H1 (cell line): ENCODE measurements at regions not wholly inside any gene's neighbourhood (a gene's known extent, or its start where the extent isn't known, plus 50 kb on each side); places are given as distances from the start of the nearest gene placed in this dataset.

Source experiments
- CTCF ChIA-PET: fragments of 300-600 bp; sonication (Branson Sonifier 250); formaldehyde crosslinking; loops from one replicate; lab custom pipeline; 2021; ENCODE audit not compliant: partially characterized antibody; lab: Charles Lee
- POLR2A ChIA-PET: fragments of 300-600 bp; sonication (Branson Sonifier 250); formaldehyde crosslinking; loops from one replicate; lab custom pipeline; 2021; ENCODE audit warnings: inconsistent platforms; ENCODE audit not compliant: partially characterized antibody; lab: Charles Lee
- DNase-seq, 2 experiments: peaks; one replicate each; pipeline versions ENCODE4 v3.0.0 to v3.0.0-alpha.2; 2010 to 2022; ENCODE audit warnings: low spot score in 2 of 2, low read depth in 1 of 2, mixed read lengths in 1 of 2
- FAIRE-seq: peaks from 2 replicates; lab custom pipeline; 2011; peaks lifted over from hg19 to GRCh38; lab: Jason Lieb, UNC
- H2AFZ ChIP-seq: 2 replicates; pipeline ENCODE4 v1.8.1; 2012; ENCODE audit warnings: low read length, inconsistent platforms
- H2AK5ac ChIP-seq: 2 replicates; pipeline ENCODE4 v1.6.1; 2013; ENCODE audit warnings: low read depth, low read length
- H2BK120ac ChIP-seq: replicated peaks from 2 replicates; pipeline ENCODE3; 2013; ENCODE audit warnings: low read depth, low read length, inconsistent platforms
- H2BK12ac ChIP-seq: 2 replicates; pipeline ENCODE4 v1.6.1; 2013; ENCODE audit warnings: low read depth, low read length
- H2BK15ac ChIP-seq: 2 replicates; pipeline ENCODE4 v1.6.1; 2013; ENCODE audit warnings: low read length
- H2BK20ac ChIP-seq: 2 replicates; pipeline ENCODE4 v1.6.1; 2013; ENCODE audit warnings: low read length
- H2BK5ac ChIP-seq: 2 replicates; pipeline ENCODE4 v1.6.1; 2013; ENCODE audit warnings: low read depth, low read length
- H3K14ac ChIP-seq: 2 replicates; pipeline ENCODE4 v1.6.1; 2013; ENCODE audit warnings: inconsistent platforms; ENCODE audit not compliant: insufficient read length
- H3K18ac ChIP-seq: 2 replicates; pipeline ENCODE4 v1.6.1; 2013; ENCODE audit warnings: low read length; ENCODE audit errors: extremely low read depth
- H3K23ac ChIP-seq: 2 replicates; pipeline ENCODE4 v1.6.1; 2013; ENCODE audit warnings: inconsistent platforms; ENCODE audit not compliant: insufficient read length
- H3K23me2 ChIP-seq: 2 replicates; pipeline ENCODE4 v1.6.1; 2013; ENCODE audit warnings: low read depth, low read length
- H3K27ac ChIP-seq: 2 replicates; pipeline ENCODE4 v1.6.1; 2011; ENCODE audit warnings: low read depth, low read length, inconsistent platforms
- H3K27me3 ChIP-seq, 4 experiments: replicated peaks in 1 of 4; 1 replicate in 1 of 4; 2 replicates in 3 of 4; pipeline versions ENCODE4 v1.6.1 to v1.8.1; 2011 to 2013; ENCODE audit warnings: low read length in 3 of 4, mild to moderate bottlenecking in 3 of 4, inconsistent platforms in 2 of 4, mixed read lengths in 2 of 4, moderate library complexity in 1 of 4; ENCODE audit not compliant: control insufficient read depth in 3 of 4, insufficient read depth in 3 of 4; ENCODE audit errors: extremely low read depth in 1 of 4
- H3K36me3 ChIP-seq, 4 experiments: 2 replicates each; pipeline versions ENCODE4 v1.6.1 to v1.8.1; 2011 to 2013; ENCODE audit warnings: mild to moderate bottlenecking in 4 of 4, low read length in 3 of 4, moderate library complexity in 2 of 4, control low read depth in 1 of 4, inconsistent platforms in 1 of 4; ENCODE audit not compliant: insufficient read depth in 4 of 4, control insufficient read depth in 2 of 4
- H3K4ac ChIP-seq: replicated peaks from 2 replicates; pipeline ENCODE3; 2013; ENCODE audit warnings: low read length, low read depth, mixed read lengths, inconsistent platforms; ENCODE audit not compliant: insufficient read length
- H3K4me1 ChIP-seq, 4 experiments: replicated peaks in 1 of 4; 1 replicate in 1 of 4; 2 replicates in 3 of 4; pipeline versions ENCODE4 v1.6.1 to v1.8.1; 2011 to 2013; ENCODE audit warnings: low read length in 3 of 4, inconsistent platforms in 2 of 4, mixed read lengths in 1 of 4; ENCODE audit not compliant: insufficient read depth in 4 of 4, control insufficient read depth in 3 of 4
- H3K4me2 ChIP-seq, 2 experiments: 2 replicates each; pipeline versions ENCODE4 v1.6.1 to v1.8.1; 2011 to 2013; ENCODE audit warnings: low read depth in 2 of 2, low read length in 2 of 2, control low read depth in 1 of 2, inconsistent platforms in 1 of 2, mild to moderate bottlenecking in 1 of 2; ENCODE audit not compliant: insufficient read depth in 1 of 2
- H3K4me3 ChIP-seq, 4 experiments: fragments of 200-600, 300-600 bp in 1 of 4; sonication (generic), shearing (Covaris generic), sonication (Bioruptor Twin) in 1 of 4; 2 replicates each; pipeline versions ENCODE4 v1.5.1 to v1.8.1; 2011 to 2016; ENCODE audit warnings: low read length in 4 of 4, low read depth in 3 of 4, control low read depth in 2 of 4, inconsistent platforms in 2 of 4, mild to moderate bottlenecking in 2 of 4, mixed read lengths in 1 of 4, moderate library complexity in 1 of 4; ENCODE audit not compliant: insufficient read depth in 2 of 4; ENCODE audit errors: extremely low read depth in 1 of 4
- H3K56ac ChIP-seq: replicated peaks from 2 replicates; pipeline ENCODE3; 2013; ENCODE audit warnings: low read depth, mild to moderate bottlenecking, mixed read lengths, low read length, inconsistent platforms; ENCODE audit not compliant: insufficient read length
- H3K79me1 ChIP-seq: 2 replicates; pipeline ENCODE4 v1.6.1; 2013; ENCODE audit warnings: low read depth, low read length, control low read depth
- H3K79me2 ChIP-seq, 2 experiments: 2 replicates each; pipeline versions ENCODE4 v1.6.1 to v1.8.1; 2012 to 2013; ENCODE audit warnings: low read length in 2 of 2, mild to moderate bottlenecking in 2 of 2, inconsistent platforms in 1 of 2; ENCODE audit not compliant: insufficient read depth in 2 of 2, control insufficient read depth in 1 of 2
- H3K9ac ChIP-seq, 4 experiments: replicated peaks in 1 of 4; 1 replicate in 1 of 4; 2 replicates in 3 of 4; pipeline versions ENCODE4 v1.6.1 to v1.8.1; 2011 to 2013; ENCODE audit warnings: low read depth in 3 of 4, low read length in 3 of 4, control low read depth in 2 of 4, mild to moderate bottlenecking in 2 of 4, moderate library complexity in 2 of 4, inconsistent platforms in 1 of 4; ENCODE audit errors: extremely low read depth in 1 of 4
- H3K9me3 ChIP-seq, 2 experiments: 2 replicates each; pipeline versions ENCODE4 v1.6.1 to v1.8.1; 2012 to 2013; ENCODE audit warnings: mild to moderate bottlenecking in 2 of 2, moderate library complexity in 2 of 2, control low read depth in 1 of 2, inconsistent platforms in 1 of 2, low read depth in 1 of 2, low read length in 1 of 2, mixed read lengths in 1 of 2; ENCODE audit not compliant: insufficient read depth in 2 of 2
- H4K20me1 ChIP-seq, 2 experiments: replicated peaks in 1 of 2; 2 replicates each; pipeline versions ENCODE3 to v1.8.1; 2011 to 2013; ENCODE audit warnings: inconsistent platforms in 2 of 2, low read length in 2 of 2, mild to moderate bottlenecking in 1 of 2; ENCODE audit not compliant: insufficient read depth in 2 of 2, control insufficient read depth in 1 of 2
- H4K5ac ChIP-seq: 2 replicates; pipeline ENCODE4 v1.6.1; 2013; ENCODE audit warnings: low read length, low read depth, mixed read lengths, inconsistent platforms; ENCODE audit not compliant: insufficient read length
- H4K8ac ChIP-seq: 2 replicates; pipeline ENCODE4 v1.8.0; 2013; ENCODE audit warnings: mild to moderate bottlenecking, moderate library complexity, low read length, inconsistent platforms; ENCODE audit not compliant: insufficient read depth; ENCODE audit errors: extremely low read depth
- H4K91ac ChIP-seq: replicated peaks from 2 replicates; pipeline ENCODE3; 2013; ENCODE audit warnings: low read length, mixed read lengths, inconsistent platforms; ENCODE audit not compliant: insufficient read length
- CHD1 ChIP-seq: IDR thresholded peaks from 2 replicates; pipeline ENCODE4 v1.6.1; 2012; ENCODE audit warnings: low read depth, low read length, improper control_type of control experiment
- SRF ChIP-seq: IDR thresholded peaks from 2 replicates; pipeline ENCODE4 v1.6.1; 2011; ENCODE audit warnings: mild to moderate bottlenecking, low read depth, low read length, moderate library complexity
- WGBS, 2 experiments: shearing (Covaris generic) in 1 of 2; methylation state at CpG; one replicate each; pipeline versions ENCODE4 v1.1.6 to v1.1.7; 2013 to 2015; ENCODE audit warnings: low lambda C conversion rate in 2 of 2, mixed read lengths in 2 of 2, inconsistent platforms in 1 of 2, low coverage in 1 of 2, missing lambda C conversion rate in 1 of 2; ENCODE audit not compliant: insufficient replicate concordance in 2 of 2, insufficient coverage in 1 of 2, insufficient read length in 1 of 2; ENCODE audit errors: extremely low coverage in 1 of 2, missing lambda C conversion rate in 1 of 2; 5-methylcytosine and 5-hydroxymethylcytosine counted together

DNA sequence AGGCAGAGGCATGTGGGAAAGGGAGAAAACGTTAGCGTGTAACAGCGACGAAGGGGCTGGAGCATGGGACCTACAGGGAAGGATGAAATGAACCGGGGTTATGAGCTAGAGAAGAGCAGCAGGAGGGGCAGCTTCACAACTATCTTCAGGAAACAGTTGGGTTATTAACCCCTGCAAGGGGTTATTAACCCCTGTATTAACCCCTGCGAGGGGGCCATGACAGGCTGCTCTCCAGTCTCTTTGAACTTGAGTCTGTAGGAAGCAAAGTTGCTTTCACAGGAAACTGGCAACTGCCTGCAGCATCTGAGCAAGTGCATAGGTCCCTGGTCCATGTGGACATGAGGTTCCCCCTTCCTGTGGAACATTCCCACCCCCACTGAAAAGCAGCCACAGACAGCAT lies 119.2 kb upstream of the CRHR1 start:
- Histone ChIP-seq H2BK120ac (no peak overlapping the region), H3K79me1 (no peaks in the 10 kb centered on the region), H2AK5ac (no peak overlapping the region), H3K79me2 (no peaks in the 10 kb centered on the region), H3K4ac (no peak overlapping the region), H2BK5ac (no peak overlapping the region), H3K9ac (no peak overlapping the region), H3K27ac (no peak overlapping the region), H4K8ac (no peak overlapping the region), H3K4me1 (no peaks in the 10 kb centered on the region), H2BK12ac (no peak overlapping the region), H4K20me1 (no peaks in the 10 kb centered on the region), H3K4me3 (no peak overlapping the region), H2BK20ac (no peak overlapping the region), H3K18ac (no peak overlapping the region), H4K91ac (no peak overlapping the region), H3K4me2 (no peak overlapping the region), H3K27me3 (peaks cover 0 to 2% (median 0%) of the 10 kb centered on the region in 4 experiments; a peak in 4 of 7 replicates), H3K23ac (no peak overlapping the region), H3K14ac (no peak overlapping the region), H4K5ac (no peak overlapping the region), H2BK15ac (no peak overlapping the region), H3K23me2 (no peaks in the 10 kb centered on the region), H3K56ac (no peak overlapping the region), H3K36me3 (no peaks in the 10 kb centered on the region), H3K9me3 (no peaks in the 10 kb centered on the region), H2AFZ (no peak overlapping the region)
- no peak for DNase-seq
- POLR2A ChIA-PET: no interaction called here
- TF ChIP-seq SRF: no peak
- no peak for TF ChIP-seq CHD1
- FAIRE-seq: no peak
- 88% methylated on average over 6 of the region's 6 CpGs; no CpG with 5 or more reads in 1 of the 2 experiments for WGBS, 2 experiments
- CTCF ChIA-PET: interaction anchor here (0.8 to 6.1 kb wide), 12 partner anchors 7 to 187 kb away, joined by 3 to 54 read pairs (median 10); no protein-coding TSS in a partner anchor
